H1 (cell line): ENCODE measurements at regions not wholly inside any gene's neighbourhood (a gene's known extent, or its start where the extent isn't known, plus 50 kb on each side); places are given as distances from the start of the nearest gene placed in this dataset.

Experiments
- CBX5 ChIP-seq: fragments of 300-800, 300-1000 bp; sonication (generic); IDR thresholded peaks from 2 replicates; pipeline ENCODE4 v1.7.1; 2016; ENCODE audit warnings: antibody characterized with exemption, low read length, low read depth
- EZH2 ChIP-seq: fragments of 200-600 bp; sonication (generic); IDR thresholded peaks from 2 replicates; pipeline ENCODE4 v1.7.1; 2012; ENCODE audit warnings: low read depth, mild to moderate bottlenecking, moderate library complexity, low read length, inconsistent platforms; ENCODE audit not compliant: severe bottlenecking
- HDAC2 ChIP-seq, 2 experiments: fragments of 300-600 bp in 1 of 2; sonication (generic) in 1 of 2; IDR thresholded peaks; 2 replicates each; pipeline ENCODE4 v1.6.1; 2011 to 2012; ENCODE audit warnings: low read depth in 2 of 2, low read length in 2 of 2, mild to moderate bottlenecking in 2 of 2, moderate library complexity in 2 of 2, borderline replicate concordance in 1 of 2, inconsistent platforms in 1 of 2
- POLR2A ChIP-seq, 2 experiments: IDR thresholded peaks; 1 replicate in 1 of 2; 2 replicates in 1 of 2; pipeline ENCODE4 v1.6.1; 2011; ENCODE audit warnings: low read depth in 2 of 2, low read length in 2 of 2, mild to moderate bottlenecking in 2 of 2; ENCODE audit errors: control extremely low read depth in 1 of 2
- RXRA ChIP-seq: IDR thresholded peaks from 2 replicates; pipeline ENCODE4 v1.6.1; 2011; ENCODE audit warnings: low read depth, mild to moderate bottlenecking, low read length, moderate library complexity; ENCODE audit not compliant: insufficient read depth
- SAP30 ChIP-seq: fragments of 300-600 bp; sonication (generic); IDR thresholded peaks from 2 replicates; pipeline ENCODE4 v1.7.1; 2012; ENCODE audit warnings: low read length, moderate library complexity, mild to moderate bottlenecking, inconsistent platforms; ENCODE audit not compliant: insufficient read depth, insufficient replicate concordance
- SP2 ChIP-seq: IDR thresholded peaks from 2 replicates; pipeline ENCODE4 v1.6.1; 2012; ENCODE audit warnings: mild to moderate bottlenecking, low read length, inconsistent platforms
- TF ChIP-seq, protein P1 (sequence below): fragments of 300-600 bp; sonication (generic); IDR thresholded peaks from 2 replicates; pipeline ENCODE4 v1.7.1; 2012; ENCODE audit warnings: low read length, moderate library complexity, mild to moderate bottlenecking, inconsistent platforms; ENCODE audit not compliant: insufficient replicate concordance
- TF ChIP-seq, protein P2 (sequence below): IDR thresholded peaks from 2 replicates; pipeline ENCODE4 v1.6.1; 2012; ENCODE audit warnings: inconsistent platforms

DNA sequence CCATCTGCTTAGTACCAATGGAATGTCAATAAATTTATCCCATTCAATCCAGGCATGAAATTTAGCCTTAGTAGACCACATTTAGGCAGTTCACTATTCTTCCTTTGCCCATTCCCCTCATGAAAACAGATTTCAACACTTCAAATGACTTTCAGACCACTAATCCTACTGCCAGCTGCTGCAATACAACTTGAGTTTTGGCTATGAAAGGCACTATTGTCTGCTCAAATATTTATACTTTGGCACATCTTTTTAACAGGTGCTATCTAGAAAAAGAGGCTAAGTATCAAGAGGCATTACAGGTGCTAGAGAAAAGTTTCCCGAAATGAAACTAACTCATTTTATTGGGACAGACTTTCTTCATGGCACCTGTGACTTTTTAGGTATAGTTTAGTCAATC is 499.8 kb downstream of the C12orf50 start (continued):
- TF ChIP-seq, protein P1, sequence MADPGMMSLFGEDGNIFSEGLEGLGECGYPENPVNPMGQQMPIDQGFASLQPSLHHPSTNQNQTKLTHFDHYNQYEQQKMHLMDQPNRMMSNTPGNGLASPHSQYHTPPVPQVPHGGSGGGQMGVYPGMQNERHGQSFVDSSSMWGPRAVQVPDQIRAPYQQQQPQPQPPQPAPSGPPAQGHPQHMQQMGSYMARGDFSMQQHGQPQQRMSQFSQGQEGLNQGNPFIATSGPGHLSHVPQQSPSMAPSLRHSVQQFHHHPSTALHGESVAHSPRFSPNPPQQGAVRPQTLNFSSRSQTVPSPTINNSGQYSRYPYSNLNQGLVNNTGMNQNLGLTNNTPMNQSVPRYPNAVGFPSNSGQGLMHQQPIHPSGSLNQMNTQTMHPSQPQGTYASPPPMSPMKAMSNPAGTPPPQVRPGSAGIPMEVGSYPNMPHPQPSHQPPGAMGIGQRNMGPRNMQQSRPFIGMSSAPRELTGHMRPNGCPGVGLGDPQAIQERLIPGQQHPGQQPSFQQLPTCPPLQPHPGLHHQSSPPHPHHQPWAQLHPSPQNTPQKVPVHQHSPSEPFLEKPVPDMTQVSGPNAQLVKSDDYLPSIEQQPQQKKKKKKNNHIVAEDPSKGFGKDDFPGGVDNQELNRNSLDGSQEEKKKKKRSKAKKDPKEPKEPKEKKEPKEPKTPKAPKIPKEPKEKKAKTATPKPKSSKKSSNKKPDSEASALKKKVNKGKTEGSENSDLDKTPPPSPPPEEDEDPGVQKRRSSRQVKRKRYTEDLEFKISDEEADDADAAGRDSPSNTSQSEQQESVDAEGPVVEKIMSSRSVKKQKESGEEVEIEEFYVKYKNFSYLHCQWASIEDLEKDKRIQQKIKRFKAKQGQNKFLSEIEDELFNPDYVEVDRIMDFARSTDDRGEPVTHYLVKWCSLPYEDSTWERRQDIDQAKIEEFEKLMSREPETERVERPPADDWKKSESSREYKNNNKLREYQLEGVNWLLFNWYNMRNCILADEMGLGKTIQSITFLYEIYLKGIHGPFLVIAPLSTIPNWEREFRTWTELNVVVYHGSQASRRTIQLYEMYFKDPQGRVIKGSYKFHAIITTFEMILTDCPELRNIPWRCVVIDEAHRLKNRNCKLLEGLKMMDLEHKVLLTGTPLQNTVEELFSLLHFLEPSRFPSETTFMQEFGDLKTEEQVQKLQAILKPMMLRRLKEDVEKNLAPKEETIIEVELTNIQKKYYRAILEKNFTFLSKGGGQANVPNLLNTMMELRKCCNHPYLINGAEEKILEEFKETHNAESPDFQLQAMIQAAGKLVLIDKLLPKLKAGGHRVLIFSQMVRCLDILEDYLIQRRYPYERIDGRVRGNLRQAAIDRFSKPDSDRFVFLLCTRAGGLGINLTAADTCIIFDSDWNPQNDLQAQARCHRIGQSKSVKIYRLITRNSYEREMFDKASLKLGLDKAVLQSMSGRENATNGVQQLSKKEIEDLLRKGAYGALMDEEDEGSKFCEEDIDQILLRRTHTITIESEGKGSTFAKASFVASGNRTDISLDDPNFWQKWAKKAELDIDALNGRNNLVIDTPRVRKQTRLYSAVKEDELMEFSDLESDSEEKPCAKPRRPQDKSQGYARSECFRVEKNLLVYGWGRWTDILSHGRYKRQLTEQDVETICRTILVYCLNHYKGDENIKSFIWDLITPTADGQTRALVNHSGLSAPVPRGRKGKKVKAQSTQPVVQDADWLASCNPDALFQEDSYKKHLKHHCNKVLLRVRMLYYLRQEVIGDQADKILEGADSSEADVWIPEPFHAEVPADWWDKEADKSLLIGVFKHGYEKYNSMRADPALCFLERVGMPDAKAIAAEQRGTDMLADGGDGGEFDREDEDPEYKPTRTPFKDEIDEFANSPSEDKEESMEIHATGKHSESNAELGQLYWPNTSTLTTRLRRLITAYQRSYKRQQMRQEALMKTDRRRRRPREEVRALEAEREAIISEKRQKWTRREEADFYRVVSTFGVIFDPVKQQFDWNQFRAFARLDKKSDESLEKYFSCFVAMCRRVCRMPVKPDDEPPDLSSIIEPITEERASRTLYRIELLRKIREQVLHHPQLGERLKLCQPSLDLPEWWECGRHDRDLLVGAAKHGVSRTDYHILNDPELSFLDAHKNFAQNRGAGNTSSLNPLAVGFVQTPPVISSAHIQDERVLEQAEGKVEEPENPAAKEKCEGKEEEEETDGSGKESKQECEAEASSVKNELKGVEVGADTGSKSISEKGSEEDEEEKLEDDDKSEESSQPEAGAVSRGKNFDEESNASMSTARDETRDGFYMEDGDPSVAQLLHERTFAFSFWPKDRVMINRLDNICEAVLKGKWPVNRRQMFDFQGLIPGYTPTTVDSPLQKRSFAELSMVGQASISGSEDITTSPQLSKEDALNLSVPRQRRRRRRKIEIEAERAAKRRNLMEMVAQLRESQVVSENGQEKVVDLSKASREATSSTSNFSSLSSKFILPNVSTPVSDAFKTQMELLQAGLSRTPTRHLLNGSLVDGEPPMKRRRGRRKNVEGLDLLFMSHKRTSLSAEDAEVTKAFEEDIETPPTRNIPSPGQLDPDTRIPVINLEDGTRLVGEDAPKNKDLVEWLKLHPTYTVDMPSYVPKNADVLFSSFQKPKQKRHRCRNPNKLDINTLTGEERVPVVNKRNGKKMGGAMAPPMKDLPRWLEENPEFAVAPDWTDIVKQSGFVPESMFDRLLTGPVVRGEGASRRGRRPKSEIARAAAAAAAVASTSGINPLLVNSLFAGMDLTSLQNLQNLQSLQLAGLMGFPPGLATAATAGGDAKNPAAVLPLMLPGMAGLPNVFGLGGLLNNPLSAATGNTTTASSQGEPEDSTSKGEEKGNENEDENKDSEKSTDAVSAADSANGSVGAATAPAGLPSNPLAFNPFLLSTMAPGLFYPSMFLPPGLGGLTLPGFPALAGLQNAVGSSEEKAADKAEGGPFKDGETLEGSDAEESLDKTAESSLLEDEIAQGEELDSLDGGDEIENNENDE = no peak
- TF ChIP-seq CBX5 = no peak
- TF ChIP-seq EZH2 = no peak
- TF ChIP-seq SP2 = no peak
- no peak for TF ChIP-seq HDAC2 (IDR thresholded peaks at IDR 0.05; ENCODE audit: borderline replicate concordance in 1 of 2, low read depth in 2 of 2, low read length in 2 of 2)
- TF ChIP-seq POLR2A (IDR thresholded peaks at IDR 0.05; ENCODE audit: control extremely low read depth in 1 of 2, low read depth in 2 of 2, low read length in 2 of 2) = no peak
- TF ChIP-seq, protein P2, sequence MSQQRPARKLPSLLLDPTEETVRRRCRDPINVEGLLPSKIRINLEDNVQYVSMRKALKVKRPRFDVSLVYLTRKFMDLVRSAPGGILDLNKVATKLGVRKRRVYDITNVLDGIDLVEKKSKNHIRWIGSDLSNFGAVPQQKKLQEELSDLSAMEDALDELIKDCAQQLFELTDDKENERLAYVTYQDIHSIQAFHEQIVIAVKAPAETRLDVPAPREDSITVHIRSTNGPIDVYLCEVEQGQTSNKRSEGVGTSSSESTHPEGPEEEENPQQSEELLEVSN = no peak
- no peak for TF ChIP-seq SAP30
- no peak for TF ChIP-seq RXRA
